Upper lobe of right lung (tissue), 1 donor: ENCODE measurements at regions not wholly inside any gene's neighbourhood (a gene's known extent, or its start where the extent isn't known, plus 50 kb on each side); places are given as distances from the start of the nearest gene placed in this dataset.

Source experiments
- ATAC-seq: fragments of 200-7000 bp; cut with Tn5 transposase; one replicate; pipeline ENCODE4 v1.9.1; 2020; ENCODE audit warnings: mild to moderate bottlenecking, moderate library complexity
- DNase-seq: peaks from one replicate; pipeline ENCODE4 v3.0.0-alpha.2; 2020
- H3K27ac ChIP-seq: fragments of 200-600 bp; one replicate; pipeline ENCODE4 v1.8.0; 2022
- H3K27me3 ChIP-seq: fragments of 200-600 bp; one replicate; pipeline ENCODE4 v1.8.0; 2022; ENCODE audit warnings: mild to moderate bottlenecking
- H3K36me3 ChIP-seq: fragments of 200-600 bp; one replicate; pipeline ENCODE4 v1.8.0; 2022
- H3K4me1 ChIP-seq: fragments of 200-600 bp; one replicate; pipeline ENCODE4 v1.8.0; 2022
- H3K4me3 ChIP-seq: fragments of 200-600 bp; one replicate; pipeline ENCODE4 v1.8.0; 2022; ENCODE audit warnings: mild to moderate bottlenecking
- H3K9me3 ChIP-seq: fragments of 200-600 bp; one replicate; pipeline ENCODE4 v1.8.0; 2022
- intact Hi-C: fragments of 100-400 bp; cut with DNase I; formaldehyde crosslinking; loops from one replicate; pipeline ENCODE4 v1.11.0; 2022
- TF ChIP-seq, protein P1 (sequence below): fragments of 200-600 bp; IDR thresholded peaks from one replicate; pipeline ENCODE4 v1.8.0; 2022; ENCODE audit warnings: antibody characterized with exemption
- donor health status: DM: no; HTN: yes; CAD: no; lungs with severe emphysema.

DNA sequence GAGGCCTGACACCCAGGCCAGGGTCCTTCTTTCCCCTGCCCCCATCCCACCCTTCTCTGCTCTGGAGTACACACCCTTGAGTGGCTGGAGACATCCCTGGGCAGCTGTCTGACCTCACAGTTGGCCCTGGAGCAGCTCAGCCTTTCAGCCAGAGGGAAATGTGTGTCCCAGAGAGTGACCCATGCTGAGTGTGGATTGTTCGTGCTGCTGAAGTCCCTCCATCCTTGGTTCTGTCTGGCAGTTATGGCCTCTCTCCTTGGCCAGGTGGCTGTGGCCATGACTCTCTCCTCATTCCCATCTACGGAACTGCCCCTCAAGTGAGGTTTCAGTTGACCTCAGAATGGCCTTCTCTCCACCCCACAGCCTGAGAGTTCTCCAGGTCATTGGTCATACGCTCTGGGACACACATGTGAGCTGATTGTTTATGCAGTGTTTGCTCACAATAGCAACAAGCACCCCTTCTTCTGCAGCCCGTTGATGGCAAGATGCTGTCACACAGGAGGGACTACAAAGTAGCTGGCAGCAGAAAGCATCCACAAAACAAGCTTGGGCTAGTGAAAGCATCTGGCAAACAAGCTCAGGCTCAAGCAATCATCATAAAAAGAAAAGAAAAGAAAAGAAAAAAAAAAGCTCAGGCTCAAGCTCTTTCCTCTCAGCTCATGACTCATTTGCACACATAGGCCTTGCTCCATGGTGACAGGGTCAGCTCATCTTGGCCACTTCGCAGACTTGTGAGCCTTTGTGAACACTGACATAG, 55.3 kb upstream of the ITGA11 start:
- no peaks in the 10 kb centered on the region for H3K27me3 ChIP-seq
- no peak for DNase-seq
- intact Hi-C loops, result no loop called here
- no peak overlapping the region for H3K27ac ChIP-seq
- TF ChIP-seq, protein P1, sequence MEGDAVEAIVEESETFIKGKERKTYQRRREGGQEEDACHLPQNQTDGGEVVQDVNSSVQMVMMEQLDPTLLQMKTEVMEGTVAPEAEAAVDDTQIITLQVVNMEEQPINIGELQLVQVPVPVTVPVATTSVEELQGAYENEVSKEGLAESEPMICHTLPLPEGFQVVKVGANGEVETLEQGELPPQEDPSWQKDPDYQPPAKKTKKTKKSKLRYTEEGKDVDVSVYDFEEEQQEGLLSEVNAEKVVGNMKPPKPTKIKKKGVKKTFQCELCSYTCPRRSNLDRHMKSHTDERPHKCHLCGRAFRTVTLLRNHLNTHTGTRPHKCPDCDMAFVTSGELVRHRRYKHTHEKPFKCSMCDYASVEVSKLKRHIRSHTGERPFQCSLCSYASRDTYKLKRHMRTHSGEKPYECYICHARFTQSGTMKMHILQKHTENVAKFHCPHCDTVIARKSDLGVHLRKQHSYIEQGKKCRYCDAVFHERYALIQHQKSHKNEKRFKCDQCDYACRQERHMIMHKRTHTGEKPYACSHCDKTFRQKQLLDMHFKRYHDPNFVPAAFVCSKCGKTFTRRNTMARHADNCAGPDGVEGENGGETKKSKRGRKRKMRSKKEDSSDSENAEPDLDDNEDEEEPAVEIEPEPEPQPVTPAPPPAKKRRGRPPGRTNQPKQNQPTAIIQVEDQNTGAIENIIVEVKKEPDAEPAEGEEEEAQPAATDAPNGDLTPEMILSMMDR, result no peak
- H3K4me1 ChIP-seq, result no peaks in the 10 kb centered on the region
- no peak overlapping the region for H3K4me3 ChIP-seq
- no peaks in the 10 kb centered on the region for H3K9me3 ChIP-seq
- ATAC-seq, result no peak
- H3K36me3 ChIP-seq, result no peaks in the 10 kb centered on the region

DNA sequence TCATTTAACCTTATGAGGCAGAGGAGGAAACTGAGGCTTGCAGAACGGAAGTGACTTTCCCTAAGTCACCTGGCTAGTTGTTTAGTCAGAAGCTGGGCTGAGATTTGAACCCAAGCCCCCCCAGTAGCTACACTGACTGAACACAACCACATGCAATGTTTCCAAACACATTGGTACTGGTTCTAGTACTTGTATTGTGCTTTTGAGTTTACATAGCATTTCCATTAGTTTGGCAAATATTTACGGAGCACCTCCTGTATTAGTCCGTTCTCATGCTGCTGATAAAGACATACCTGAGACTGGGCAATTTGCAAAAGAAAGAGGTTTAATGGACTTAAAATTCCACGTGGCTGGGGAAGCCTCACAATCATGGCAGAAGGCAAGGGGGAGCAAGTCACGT, 56.3 kb upstream of the ITGA11 start:
- peaks cover 4% of the 10 kb centered on the region for H3K27me3 ChIP-seq
- no peaks in the 10 kb centered on the region for H3K4me1 ChIP-seq
- TF ChIP-seq, protein P1, result no peak
- H3K9me3 ChIP-seq, result no peaks in the 10 kb centered on the region
- H3K27ac ChIP-seq, result no peak overlapping the region
- no peak for DNase-seq
- no peak overlapping the region for H3K4me3 ChIP-seq
- ATAC-seq, result no peak
- intact Hi-C loops, result no loop called here
- H3K36me3 ChIP-seq, result no peaks in the 10 kb centered on the region

DNA sequence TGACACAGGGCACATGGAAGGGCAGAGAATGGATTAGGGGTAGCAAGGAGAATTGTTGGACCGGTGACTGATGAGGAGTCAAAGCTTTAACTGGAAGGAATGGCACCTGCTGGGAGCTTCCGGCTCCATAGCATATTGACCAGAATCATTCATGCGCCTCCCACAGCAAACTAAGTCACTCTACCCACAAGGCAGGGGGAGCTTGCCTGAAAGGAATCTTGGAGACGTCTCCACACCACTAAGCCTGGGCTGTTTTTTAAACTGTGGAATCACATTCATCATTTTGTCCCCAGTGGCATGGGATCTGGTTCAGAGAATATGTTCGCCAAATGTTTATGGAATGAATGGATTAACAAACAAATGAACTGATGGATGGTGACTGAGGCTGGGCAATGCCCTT, 57.0 kb upstream of the ITGA11 start:
- DNase-seq (no peak), ATAC-seq (no peak)
- Histone ChIP-seq H3K9me3 (no peaks in the 10 kb centered on the region), H3K27me3 (peaks cover 4% of the 10 kb centered on the region), H3K4me1 (no peaks in the 10 kb centered on the region), H3K27ac (no peak overlapping the region), H3K4me3 (no peak overlapping the region), H3K36me3 (no peaks in the 10 kb centered on the region)
- TF ChIP-seq, protein P1, result no peak
- intact Hi-C loops, result no loop called here

DNA sequence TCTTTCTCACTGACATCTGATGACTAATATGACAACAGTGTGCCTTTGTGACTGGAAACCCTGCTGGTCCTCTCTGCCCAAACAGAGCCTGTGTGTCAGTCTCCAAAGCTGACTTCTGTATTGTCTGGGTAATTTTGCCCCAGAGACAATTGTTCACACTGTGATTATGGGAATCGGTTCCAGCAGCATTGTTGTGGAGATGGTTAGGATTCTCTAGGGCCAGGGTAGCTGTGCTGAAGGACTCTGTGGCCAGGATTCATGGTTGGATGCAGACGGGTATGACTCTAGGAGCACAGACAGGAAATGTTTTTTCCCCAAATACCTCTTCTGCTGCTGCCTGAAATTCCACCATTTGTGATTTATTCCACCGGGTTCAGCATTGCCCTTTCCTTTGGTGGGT, 57.5 kb upstream of the ITGA11 start:
- intact Hi-C loops, result no loop called here
- DNase-seq, result no peak
- Histone ChIP-seq H3K36me3 (no peaks in the 10 kb centered on the region), H3K27ac (no peak overlapping the region), H3K9me3 (no peaks in the 10 kb centered on the region), H3K4me1 (no peaks in the 10 kb centered on the region), H3K27me3 (peaks cover 4% of the 10 kb centered on the region), H3K4me3 (no peak overlapping the region)
- TF ChIP-seq, protein P1, result no peak
- ATAC-seq, result no peak

DNA sequence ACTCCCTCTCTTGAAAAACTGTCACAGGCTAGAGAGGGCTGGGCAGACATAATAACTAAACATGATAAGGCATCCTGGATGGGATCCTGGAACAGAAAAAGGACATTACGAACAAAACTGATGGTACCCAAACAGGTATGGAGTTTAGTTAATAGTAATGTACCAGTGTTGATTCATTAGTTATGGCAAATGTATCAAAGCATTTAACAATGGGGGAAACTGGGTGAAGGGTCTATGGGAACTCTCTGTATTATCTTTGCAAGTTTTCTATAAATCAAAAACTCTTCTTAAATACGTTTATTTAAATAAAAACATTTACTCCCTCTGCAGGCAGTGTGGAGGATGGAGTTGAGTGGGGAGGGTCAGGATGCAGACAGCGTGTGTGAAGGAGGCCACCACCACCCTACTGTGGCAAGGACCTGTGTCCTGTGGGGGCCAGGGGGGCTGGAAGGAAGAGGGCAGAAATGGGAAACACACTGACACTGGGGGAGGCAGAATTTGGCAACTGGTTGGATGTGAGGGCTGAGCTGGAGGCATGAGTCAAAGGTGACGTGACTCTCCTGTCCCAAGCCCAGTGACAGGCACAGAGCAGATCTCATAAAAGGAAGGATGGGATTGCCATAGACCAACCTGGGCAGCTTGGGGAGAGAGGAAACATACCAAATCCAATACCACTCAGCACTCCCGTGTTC, 59.6 kb upstream of the ITGA11 start:
- intact Hi-C loops, result no loop called here

More for the DNA sequence above, 59.6 kb upstream of the ITGA11 start:
- Histone ChIP-seq H3K9me3 (no peaks in the 10 kb centered on the region), H3K27ac (no peak overlapping the region), H3K4me3 (no peak overlapping the region), H3K4me1 (no peaks in the 10 kb centered on the region), H3K27me3 (peaks cover 4% of the 10 kb centered on the region), H3K36me3 (no peaks in the 10 kb centered on the region)
- no peak for DNase-seq
- ATAC-seq, result no peak
- TF ChIP-seq, protein P1, result no peak
